Lung (tissue), 11 donors: ENCODE measurements at regions not wholly inside any gene's neighbourhood (a gene's known extent, or its start where the extent isn't known, plus 50 kb on each side); places are given as distances from the start of the nearest gene placed in this dataset.

Experiments
- ATAC-seq: fragments of 200-7000 bp; cut with Tn5 transposase; one replicate; pipeline ENCODE4 v1.9.1; 2020; ENCODE audit warnings: moderate number of reproducible peaks; ENCODE audit not compliant: insufficient read depth, low FRiP score
- DNase-seq, 3 donors: peaks; one replicate each; pipeline ENCODE4 v3.0.0-alpha.2; 2013 to 2017
- H3K27ac ChIP-seq, 2 donors: one replicate each; pipeline ENCODE4 v1.5.1; 2013; ENCODE audit warnings: mild to moderate bottlenecking in 2 of 2, moderate library complexity in 2 of 2, control low read depth in 1 of 2, inconsistent platforms in 1 of 2, low read depth in 1 of 2, low read length in 1 of 2
- H3K27me3 ChIP-seq, 3 donors: one replicate each; pipeline ENCODE4 v1.5.1; 2013; ENCODE audit warnings: low read length in 2 of 3; ENCODE audit not compliant: control insufficient read depth in 3 of 3, insufficient read depth in 3 of 3
- H3K36me3 ChIP-seq, 4 donors: one replicate each; pipeline ENCODE4 v1.5.1; 2013; ENCODE audit warnings: low read length in 4 of 4, mild to moderate bottlenecking in 1 of 4, moderate library complexity in 1 of 4; ENCODE audit not compliant: control insufficient read depth in 4 of 4, insufficient read depth in 4 of 4
- H3K4me1 ChIP-seq, 5 donors: one replicate each; pipeline ENCODE4 v1.5.1; 2013; ENCODE audit warnings: low read length in 5 of 5, mild to moderate bottlenecking in 2 of 5, moderate library complexity in 1 of 5; ENCODE audit not compliant: control insufficient read depth in 5 of 5, insufficient read depth in 5 of 5
- H3K4me3 ChIP-seq: one replicate; pipeline ENCODE4 v1.5.1; 2013; ENCODE audit warnings: mild to moderate bottlenecking, control low read depth, moderate library complexity
- H3K9ac ChIP-seq, 2 donors: one replicate each; pipeline ENCODE4 v1.5.1; 2013; ENCODE audit warnings: low read length in 2 of 2, control low read depth in 1 of 2; ENCODE audit not compliant: insufficient read depth in 1 of 2
- H3K9me3 ChIP-seq, 4 donors: one replicate each; pipeline ENCODE4 v1.5.1; 2013; ENCODE audit warnings: low read length in 3 of 4, mild to moderate bottlenecking in 1 of 4, moderate library complexity in 1 of 4; ENCODE audit not compliant: control insufficient read depth in 4 of 4, insufficient read depth in 3 of 4
- CTCF ChIP-seq: IDR thresholded peaks from 2 replicates; pipeline ENCODE4 v1.5.1; 2012; ENCODE audit warnings: mild to moderate bottlenecking; ENCODE audit errors: control extremely low read depth, extremely low read depth
- WGBS, 2 donors: extraction: QIAGEN DNeasy Blood & Tissue Kit; methylation state at CpG; one replicate each; pipeline ENCODE4 v1.1.7; 2013; 5-methylcytosine and 5-hydroxymethylcytosine counted together
- donor health status: control.
- donor health status: control.
- donor health status: Bipolar disorder and iron deficiency.
- donor health status: healthy.
- donor health status: DM: yes; HTN: yes; CAD: no.

DNA sequence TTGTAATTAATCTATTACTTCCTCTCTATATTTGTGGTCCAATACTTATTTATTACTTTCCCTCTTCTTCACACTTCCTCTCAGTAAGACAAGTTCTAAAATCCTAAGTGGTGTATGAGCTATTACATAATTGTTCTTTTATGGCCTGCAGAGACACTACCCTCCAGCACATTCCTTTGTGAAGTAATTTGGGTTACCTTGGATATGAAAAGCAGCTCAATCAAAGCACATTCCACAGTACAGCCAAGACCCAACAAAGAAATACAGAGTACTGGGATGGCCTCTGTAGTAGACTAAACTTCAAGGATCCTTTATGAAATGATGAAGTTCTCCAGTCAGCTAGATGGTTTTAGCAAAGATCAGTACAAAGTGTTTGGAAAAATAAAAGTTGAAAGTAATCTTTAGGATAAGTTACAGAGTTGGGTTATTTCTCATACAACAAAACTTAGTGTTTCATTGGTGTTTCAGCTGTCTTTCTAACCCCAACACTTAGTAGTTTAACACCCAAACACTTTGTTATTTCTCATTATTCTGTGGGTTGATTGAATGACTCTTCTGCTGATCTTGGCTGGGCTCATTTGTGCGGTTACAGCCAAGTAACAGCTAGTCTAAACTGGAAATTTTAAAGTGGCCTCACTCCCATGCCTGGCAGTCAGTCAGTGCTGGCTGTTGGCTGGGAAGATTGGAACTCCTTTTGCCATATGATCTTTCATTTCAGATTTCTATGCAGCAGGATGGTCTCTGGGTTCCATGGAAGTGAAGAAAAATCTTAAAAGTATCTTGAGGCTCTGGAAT, 161.5 kb upstream of the POU3F2 start:
- Histone ChIP-seq H3K9me3 (no peaks in the 10 kb centered on the region), H3K9ac (no peak overlapping the region), H3K27ac (no peak overlapping the region), H3K4me3 (no peak overlapping the region), H3K27me3 (no peaks in the 10 kb centered on the region), H3K4me1 (no peaks in the 10 kb centered on the region), H3K36me3 (no peaks in the 10 kb centered on the region)
- 64 to 79% methylated on average over 1 of the region's 1 CpG for WGBS, 2 donors
- no peak for TF ChIP-seq CTCF
- ATAC-seq = no peak
- peak in 1 of 3 donors; percentile 1 for DNase-seq

DNA sequence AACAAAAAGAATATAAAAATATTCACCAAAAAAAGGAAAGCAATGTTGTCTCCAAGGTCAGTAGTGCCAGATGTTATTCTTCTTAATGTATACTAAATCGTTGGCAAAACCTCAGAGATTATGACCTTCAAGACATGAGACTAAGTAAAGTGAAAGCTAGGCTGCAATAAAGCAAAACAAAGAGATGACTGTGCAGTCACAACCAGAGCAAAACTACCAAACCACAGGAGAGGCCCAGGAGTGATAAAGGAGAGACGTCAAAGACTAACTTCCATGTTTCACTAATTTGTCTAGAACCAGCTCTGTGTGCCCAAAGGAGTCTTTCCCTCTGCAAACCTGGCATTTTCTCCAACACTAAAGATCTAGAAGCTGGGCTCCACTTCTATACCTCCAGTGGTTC, 155.9 kb upstream of the POU3F2 start:
- 60 to 79% methylated on average over 2 of the region's 2 CpGs for whole genome bisulfite sequencing, 2 donors
- ATAC-seq (no peak), DNase-seq (no peak)
- Histone ChIP-seq H3K9ac (no peak overlapping the region), H3K9me3 (no peaks in the 10 kb centered on the region), H3K36me3 (no peaks in the 10 kb centered on the region), H3K27me3 (no peaks in the 10 kb centered on the region), H3K4me1 (no peaks in the 10 kb centered on the region), H3K27ac (no peak overlapping the region), H3K4me3 (no peak overlapping the region)
- no peak for TF ChIP-seq CTCF

DNA sequence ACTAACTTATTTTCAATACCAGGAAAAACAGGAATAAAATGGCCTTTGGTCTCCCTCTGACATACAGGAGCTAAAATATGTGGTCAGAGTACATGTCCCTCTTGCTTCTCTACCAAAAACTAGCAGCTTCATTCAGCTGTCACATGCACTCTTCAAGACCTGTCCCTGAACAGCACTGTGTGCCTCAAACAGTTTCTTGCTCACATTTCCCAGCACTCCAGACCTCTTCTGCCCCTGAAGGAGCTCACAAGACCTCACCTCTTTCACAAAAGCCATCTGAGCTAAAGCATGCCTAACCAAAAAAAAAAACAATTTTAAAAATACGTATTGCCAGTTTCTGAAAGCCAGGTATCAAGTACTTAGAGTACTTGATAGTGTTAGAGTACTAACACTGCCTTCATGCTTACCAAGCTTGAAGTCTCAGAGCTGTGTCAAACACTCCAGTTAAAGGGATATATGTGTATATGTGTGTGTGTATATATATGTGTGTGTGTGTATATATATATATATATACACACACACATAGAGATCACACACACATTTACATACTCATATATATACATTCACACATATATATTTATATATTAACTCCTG, 148.3 kb upstream of the POU3F2 start:
- H3K36me3 ChIP-seq = no peaks in the 10 kb centered on the region
- DNase-seq = peak; percentile 2 to 41 (median 16)
- no peak overlapping the region for H3K4me3 ChIP-seq
- no peaks in the 10 kb centered on the region for H3K9me3 ChIP-seq
- H3K27me3 ChIP-seq = no peaks in the 10 kb centered on the region
- no peak for TF ChIP-seq CTCF
- no peak overlapping the region for H3K27ac ChIP-seq
- 64 to 71% methylated on average over 1 of the region's 1 CpG for WGBS, 2 donors
- no peak for ATAC-seq
- no peak overlapping the region for H3K9ac ChIP-seq
- no peaks in the 10 kb centered on the region for H3K4me1 ChIP-seq

- Histone ChIP-seq H3K4me3 (no peak overlapping the region), H3K4me1 (no peaks in the 10 kb centered on the region), H3K27ac (no peak overlapping the region), H3K27me3 (no peaks in the 10 kb centered on the region), H3K9ac (no peak overlapping the region), H3K9me3 (no peaks in the 10 kb centered on the region), H3K36me3 (no peaks in the 10 kb centered on the region)
- ATAC-seq (no peak), DNase-seq (no peak)
- WGBS, 2 donors = 68 to 73% methylated on average over 4 of the region's 4 CpGs
- TF ChIP-seq CTCF = no peak
Measured at GRCh38 chr6:98687752-98688151, 146.6 kb upstream of the POU3F2 start.
